ENCODE measurements at regions not wholly inside any gene's neighbourhood (a gene's known extent, or its start where the extent isn't known, plus 50 kb on each side); places are given as distances from the start of the nearest gene placed in this dataset.

- no peak for TF ChIP-seq CTCF (IDR thresholded peaks at IDR 0.05)
- no peak for TF ChIP-seq POLR2A (IDR thresholded peaks at IDR 0.05)
These were observed 80.3 kb upstream of the TMEM132D start for GRCh38 chr12:129984106-129984505.

Data from thyroid gland (tissue), 4 donors.